ENCODE measurements at regions not wholly inside any gene's neighbourhood (a gene's known extent, or its start where the extent isn't known, plus 50 kb on each side); places are given as distances from the start of the nearest gene placed in this dataset.
"Not testable (repeated sequence)": the region's sequence is repeated elsewhere in the genome, so short reads cannot be mapped to it uniquely, and the experiment has no call there.

- no peak for DNase-seq
Measured at GRCh38 chr10:108638225-108638624, 1285.1 kb downstream of the XPNPEP1 start.

GRCh38 chr10:108633046-108633445 lies 1290.3 kb downstream of the XPNPEP1 start:
- DNase-seq: no peak

GRCh38 chr10:108632144-108632543 lies 1291.2 kb downstream of the XPNPEP1 start:
- DNase-seq: no peak

- no peak for DNase-seq
Measured at GRCh38 chr10:108631332-108631731, 1292.0 kb downstream of the XPNPEP1 start.

GRCh38 chr10:108629834-108630233 lies 1293.5 kb downstream of the XPNPEP1 start:
- DNase-seq: no peak

- no peak for DNase-seq
Measured at GRCh38 chr10:108624052-108624451, 1299.3 kb downstream of the XPNPEP1 start.

- no peak for DNase-seq
Measured at GRCh38 chr10:108620821-108621534, 1302.3 kb downstream of the XPNPEP1 start.

GRCh38 chr10:108616559-108617285 lies 1306.6 kb downstream of the XPNPEP1 start:
- DNase-seq: no peak

- no peak for DNase-seq
Measured at GRCh38 chr10:108615576-108616320, 1307.6 kb downstream of the XPNPEP1 start.

GRCh38 chr10:108612485-108612884 lies 1310.8 kb downstream of the XPNPEP1 start:
- DNase-seq: no peak

- no peak for DNase-seq
Measured at GRCh38 chr10:108608860-108609259, 1314.5 kb downstream of the XPNPEP1 start.

- DNase-seq: no peak
Measured at GRCh38 chr10:108601851-108602250, 1321.5 kb downstream of the XPNPEP1 start.

GRCh38 chr10:108600511-108600910 lies 1322.8 kb downstream of the XPNPEP1 start:
- not testable (repeated sequence) for DNase-seq

GRCh38 chr10:108599317-108599716 lies 1324.0 kb downstream of the XPNPEP1 start:
- DNase-seq: not testable (repeated sequence)

- no peak for DNase-seq
Measured at GRCh38 chr10:108598831-108599230, 1324.5 kb downstream of the XPNPEP1 start.

- no peak for DNase-seq
Measured at GRCh38 chr10:108598320-108598695, 1325.0 kb downstream of the XPNPEP1 start.

- no peak for DNase-seq
Measured at GRCh38 chr10:108597657-108598319, 1325.5 kb downstream of the XPNPEP1 start.

GRCh38 chr10:108597031-108597430 lies 1326.3 kb downstream of the XPNPEP1 start:
- no peak for DNase-seq

- no peak for DNase-seq
Measured at GRCh38 chr10:108592956-108593355, 1330.4 kb downstream of the XPNPEP1 start.

GRCh38 chr10:108591417-108591816 lies 1331.9 kb downstream of the XPNPEP1 start:
- DNase-seq: no peak

- DNase-seq: no peak
Measured at GRCh38 chr10:108586424-108586823, 1336.9 kb downstream of the XPNPEP1 start.

GRCh38 chr10:108583877-108584276 lies 1339.4 kb downstream of the XPNPEP1 start:
- DNase-seq: no peak

- no peak for DNase-seq
Measured at GRCh38 chr10:108582888-108583287, 1340.4 kb downstream of the XPNPEP1 start.
